WTC11 (cell line): ENCODE measurements at regions not wholly inside any gene's neighbourhood (a gene's known extent, or its start where the extent isn't known, plus 50 kb on each side); places are given as distances from the start of the nearest gene placed in this dataset.

ENCODE experiments used
- ATAC-seq: fragments of 200-7000 bp; cut with Tn5 transposase; 2 replicates; pipeline ENCODE4 v1.10.0; 2021; ENCODE audit warnings: mild to moderate bottlenecking, moderate library complexity
- CTCF ChIA-PET: fragments of 300-600 bp; sonication (Branson Sonifier 250); formaldehyde crosslinking; loops from one replicate; lab custom pipeline; 2021; ENCODE audit warnings: antibody characterized with exemption; lab: Charles Lee
- POLR2A ChIA-PET: fragments of 350-600 bp; sonication (Branson Sonifier 250); formaldehyde crosslinking; loops from one replicate; lab custom pipeline; 2021; ENCODE audit warnings: antibody characterized with exemption; lab: Charles Lee
- DNase-seq: peaks from one replicate; pipeline ENCODE4 v3.0.0; 2021; ENCODE audit warnings: low spot score
- H3K27ac Mint-ChIP-seq: 2 replicates; pipeline ENCODE4 v1.8.0; 2021; ENCODE audit warnings: mixed read lengths
- H3K27me3 Mint-ChIP-seq: 2 replicates; pipeline ENCODE4 v1.8.0; 2021; ENCODE audit warnings: low read depth, mild to moderate bottlenecking, moderate library complexity, mixed read lengths
- H3K36me3 Mint-ChIP-seq: 2 replicates; pipeline ENCODE4 v1.8.0; 2021; ENCODE audit warnings: mixed read lengths
- H3K4me1 Mint-ChIP-seq: 2 replicates; pipeline ENCODE4 v1.8.0; 2022; ENCODE audit warnings: mixed read lengths
- H3K4me3 Mint-ChIP-seq: 2 replicates; pipeline ENCODE4 v1.8.0; 2021; ENCODE audit warnings: mild to moderate bottlenecking, moderate library complexity, mixed read lengths
- H3K9me3 Mint-ChIP-seq: 2 replicates; pipeline ENCODE4 v1.8.0; 2021; ENCODE audit warnings: mixed read lengths
- AFF4 ChIP-seq: sonication (generic); formaldehyde crosslinking; IDR thresholded peaks from 2 replicates; pipeline ENCODE4 v1.8.1; 2023; ENCODE audit warnings: mild to moderate bottlenecking, missing genetic modification reagents, borderline replicate concordance
- CREB1 ChIP-seq: sonication (generic); formaldehyde crosslinking; IDR thresholded peaks from 2 replicates; pipeline ENCODE4 v1.8.0; 2023; ENCODE audit warnings: mild to moderate bottlenecking, missing genetic modification reagents
- CREM ChIP-seq: sonication (generic); formaldehyde crosslinking; IDR thresholded peaks from 2 replicates; pipeline ENCODE4 v1.8.1; 2022; ENCODE audit warnings: mild to moderate bottlenecking, missing genetic modification reagents, moderate library complexity
- FOXP4 ChIP-seq: sonication (generic); formaldehyde crosslinking; IDR thresholded peaks from 2 replicates; pipeline ENCODE4 v1.8.0; 2022; ENCODE audit warnings: mild to moderate bottlenecking, missing genetic modification reagents
- JAZF1 ChIP-seq: fragments of 250-450 bp; sonication (Bioruptor Pico); IDR thresholded peaks from 2 replicates; pipeline ENCODE4 v1.9.0; 2021; ENCODE audit warnings: moderate library complexity, mild to moderate bottlenecking, inconsistent platforms
- MAX ChIP-seq: sonication (generic); formaldehyde crosslinking; IDR thresholded peaks from 2 replicates; pipeline ENCODE4 v1.8.0; 2022; ENCODE audit warnings: mild to moderate bottlenecking, missing genetic modification reagents
- NFYB ChIP-seq: sonication (generic); formaldehyde crosslinking; conservative IDR thresholded peaks from 2 replicates; pipeline ENCODE4 v1.8.0; 2022; ENCODE audit warnings: low read depth, missing genetic modification reagents
- NR2C2 ChIP-seq: sonication (generic); formaldehyde crosslinking; IDR thresholded peaks from 2 replicates; pipeline ENCODE4 v1.8.0; 2022; ENCODE audit warnings: mild to moderate bottlenecking, missing genetic modification reagents
- NR3C1 ChIP-seq: sonication (generic); formaldehyde crosslinking; conservative IDR thresholded peaks from 2 replicates; pipeline ENCODE4 v1.8.1; 2023; ENCODE audit warnings: low read depth, mild to moderate bottlenecking, missing genetic modification reagents
- RELA ChIP-seq: sonication (generic); formaldehyde crosslinking; IDR thresholded peaks from 2 replicates; pipeline ENCODE4 v1.8.1; 2022; ENCODE audit warnings: missing genetic modification reagents, mild to moderate bottlenecking, borderline replicate concordance
- ZBTB21 ChIP-seq: sonication (generic); formaldehyde crosslinking; IDR thresholded peaks from 2 replicates; pipeline ENCODE4 v1.8.1; 2023; ENCODE audit warnings: mild to moderate bottlenecking, missing genetic modification reagents, borderline replicate concordance
- TF ChIP-seq, protein P1 (sequence below): sonication (generic); formaldehyde crosslinking; IDR thresholded peaks from 2 replicates; pipeline ENCODE4 v1.8.1; 2023; ENCODE audit warnings: mild to moderate bottlenecking, missing genetic modification reagents, moderate library complexity
- TF ChIP-seq, protein P2 (sequence below): fragments of 250-450 bp; sonication (Bioruptor Pico); IDR thresholded peaks from 2 replicates; pipeline ENCODE4 v1.8.0; 2021; ENCODE audit warnings: mild to moderate bottlenecking
- TF ChIP-seq, protein P3 (sequence below): fragments of 250-450 bp; sonication (Bioruptor Pico); IDR thresholded peaks from 2 replicates; pipeline ENCODE4 v1.9.0; 2021; ENCODE audit warnings: mild to moderate bottlenecking, borderline replicate concordance
- TF ChIP-seq, protein P4 (sequence below): fragments of 250-450 bp; sonication (Bioruptor Pico); conservative IDR thresholded peaks from 2 replicates; pipeline ENCODE4 v1.9.0; 2021; ENCODE audit warnings: mild to moderate bottlenecking

- POLR2A ChIA-PET: no interaction called here
- peaks cover 20% of the 10 kb centered on the region for H3K9me3 Mint-ChIP-seq
- H3K4me3 Mint-ChIP-seq: no peak overlapping the region
- H3K27ac Mint-ChIP-seq: no peak overlapping the region
- peaks cover 10% of the 10 kb centered on the region for H3K36me3 Mint-ChIP-seq
- TF ChIP-seq FOXP4 (no peak), RELA (CRISPR knock-in tag) (no peak), JAZF1 (CRISPR knock-in tag) (no peak)
- TF ChIP-seq, all 79 proteins: peak for 0
- DNase-seq (no peak), ATAC-seq (no peak)
- CTCF ChIA-PET: no interaction called here
- peaks cover 8% of the 10 kb centered on the region; the same call in 1 of the 2 replicates for H3K4me1 Mint-ChIP-seq
- no peaks in the 10 kb centered on the region for H3K27me3 Mint-ChIP-seq
These were observed 278.7 kb downstream of the RCHY1 start for GRCh38 chr4:75235359-75235951.

DNA sequence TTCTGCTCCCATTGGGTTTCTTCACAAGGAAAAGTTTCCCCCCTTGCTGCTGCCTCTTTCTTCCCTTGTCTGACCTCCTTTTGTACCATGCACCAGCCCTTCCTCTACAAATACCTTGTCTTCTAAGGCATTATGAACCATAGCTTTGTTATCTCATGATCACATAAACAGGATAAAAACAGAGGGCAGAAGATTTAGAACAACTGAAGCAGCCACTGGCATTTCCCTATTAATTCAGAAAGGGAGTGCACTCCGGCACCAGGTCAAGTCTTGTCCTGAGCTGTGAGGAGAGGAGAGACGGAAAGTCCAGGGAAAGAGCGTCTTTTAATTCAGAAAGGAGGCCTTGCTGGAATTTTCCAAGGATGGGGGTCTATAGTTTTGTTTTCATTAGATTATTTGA is 281.7 kb downstream of the RCHY1 start:
- ATAC-seq (no peak), DNase-seq (no peak)
- no peaks in the 10 kb centered on the region for H3K27me3 Mint-ChIP-seq
- H3K9me3 Mint-ChIP-seq: peaks cover 9% of the 10 kb centered on the region
- H3K36me3 Mint-ChIP-seq: peaks cover 5% of the 10 kb centered on the region; the same call in 1 of the 2 replicates
- peaks cover 21% of the 10 kb centered on the region for H3K4me1 Mint-ChIP-seq
- CTCF ChIA-PET: no interaction called here
- TF ChIP-seq MAX (CRISPR knock-in tag) (no peak), CREM (CRISPR knock-in tag) (no peak), NR3C1 (CRISPR knock-in tag) (no peak), ZBTB21 (CRISPR knock-in tag) (no peak), NR2C2 (CRISPR knock-in tag) (no peak)
- TF ChIP-seq, protein P1, sequence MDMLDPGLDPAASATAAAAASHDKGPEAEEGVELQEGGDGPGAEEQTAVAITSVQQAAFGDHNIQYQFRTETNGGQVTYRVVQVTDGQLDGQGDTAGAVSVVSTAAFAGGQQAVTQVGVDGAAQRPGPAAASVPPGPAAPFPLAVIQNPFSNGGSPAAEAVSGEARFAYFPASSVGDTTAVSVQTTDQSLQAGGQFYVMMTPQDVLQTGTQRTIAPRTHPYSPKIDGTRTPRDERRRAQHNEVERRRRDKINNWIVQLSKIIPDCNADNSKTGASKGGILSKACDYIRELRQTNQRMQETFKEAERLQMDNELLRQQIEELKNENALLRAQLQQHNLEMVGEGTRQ (CRISPR knock-in tag): no peak
- TF ChIP-seq, protein P2, sequence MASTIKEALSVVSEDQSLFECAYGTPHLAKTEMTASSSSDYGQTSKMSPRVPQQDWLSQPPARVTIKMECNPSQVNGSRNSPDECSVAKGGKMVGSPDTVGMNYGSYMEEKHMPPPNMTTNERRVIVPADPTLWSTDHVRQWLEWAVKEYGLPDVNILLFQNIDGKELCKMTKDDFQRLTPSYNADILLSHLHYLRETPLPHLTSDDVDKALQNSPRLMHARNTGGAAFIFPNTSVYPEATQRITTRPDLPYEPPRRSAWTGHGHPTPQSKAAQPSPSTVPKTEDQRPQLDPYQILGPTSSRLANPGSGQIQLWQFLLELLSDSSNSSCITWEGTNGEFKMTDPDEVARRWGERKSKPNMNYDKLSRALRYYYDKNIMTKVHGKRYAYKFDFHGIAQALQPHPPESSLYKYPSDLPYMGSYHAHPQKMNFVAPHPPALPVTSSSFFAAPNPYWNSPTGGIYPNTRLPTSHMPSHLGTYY (CRISPR knock-in tag): no peak
- POLR2A ChIA-PET: no interaction called here
- no peak overlapping the region for H3K4me3 Mint-ChIP-seq
- no peak overlapping the region for H3K27ac Mint-ChIP-seq

DNA sequence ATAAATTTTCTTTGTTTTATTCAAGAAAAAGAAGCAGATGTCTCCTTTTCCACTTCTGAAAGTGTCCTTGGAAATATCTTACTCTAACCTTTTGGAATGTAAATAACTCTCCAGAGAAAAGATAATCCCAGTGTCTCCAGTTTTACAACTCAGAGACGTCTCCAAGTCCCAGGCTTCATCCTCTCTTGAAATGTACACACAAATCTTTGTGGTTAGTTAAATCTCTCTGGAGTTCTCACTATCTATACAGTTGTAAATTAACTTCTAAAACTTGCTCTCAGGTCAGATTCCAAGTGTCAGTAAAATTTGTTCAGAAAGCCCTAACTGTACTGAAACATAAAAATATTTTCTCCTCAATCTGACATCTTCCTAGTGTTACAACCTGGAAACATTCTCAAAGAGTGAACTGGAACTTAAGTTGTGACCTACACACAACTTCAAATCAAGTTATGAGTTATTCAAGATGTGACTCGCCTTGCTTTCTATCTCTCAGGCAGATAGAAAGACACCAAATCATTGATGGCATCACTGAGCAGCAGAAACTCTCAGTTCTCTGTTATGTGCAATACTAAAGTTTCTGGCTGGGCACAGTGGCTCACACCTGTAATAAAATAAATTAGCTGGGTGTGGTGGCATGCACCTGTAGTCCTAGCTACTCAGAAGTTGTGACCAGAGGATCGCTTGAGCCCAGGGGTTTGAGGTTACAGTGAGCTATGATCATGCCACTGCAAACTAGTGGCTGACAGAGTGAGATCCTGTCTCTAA is 284.2 kb downstream of the RCHY1 start:
- Mint-ChIP-seq H3K9me3 (peaks cover 20% of the 10 kb centered on the region), H3K4me1 (peaks cover 21% of the 10 kb centered on the region), H3K4me3 (no peak overlapping the region), H3K36me3 (peaks cover 6% of the 10 kb centered on the region; the same call in 1 of the 2 replicates), H3K27ac (no peak overlapping the region), H3K27me3 (no peaks in the 10 kb centered on the region)
- ATAC-seq (no peak), DNase-seq (no peak)
- ChIA-PET POLR2A (no interaction called here), CTCF (no interaction called here)
- TF ChIP-seq AFF4 (no peak), NFYB (no peak), CREB1 (no peak)
- TF ChIP-seq, protein P3, sequence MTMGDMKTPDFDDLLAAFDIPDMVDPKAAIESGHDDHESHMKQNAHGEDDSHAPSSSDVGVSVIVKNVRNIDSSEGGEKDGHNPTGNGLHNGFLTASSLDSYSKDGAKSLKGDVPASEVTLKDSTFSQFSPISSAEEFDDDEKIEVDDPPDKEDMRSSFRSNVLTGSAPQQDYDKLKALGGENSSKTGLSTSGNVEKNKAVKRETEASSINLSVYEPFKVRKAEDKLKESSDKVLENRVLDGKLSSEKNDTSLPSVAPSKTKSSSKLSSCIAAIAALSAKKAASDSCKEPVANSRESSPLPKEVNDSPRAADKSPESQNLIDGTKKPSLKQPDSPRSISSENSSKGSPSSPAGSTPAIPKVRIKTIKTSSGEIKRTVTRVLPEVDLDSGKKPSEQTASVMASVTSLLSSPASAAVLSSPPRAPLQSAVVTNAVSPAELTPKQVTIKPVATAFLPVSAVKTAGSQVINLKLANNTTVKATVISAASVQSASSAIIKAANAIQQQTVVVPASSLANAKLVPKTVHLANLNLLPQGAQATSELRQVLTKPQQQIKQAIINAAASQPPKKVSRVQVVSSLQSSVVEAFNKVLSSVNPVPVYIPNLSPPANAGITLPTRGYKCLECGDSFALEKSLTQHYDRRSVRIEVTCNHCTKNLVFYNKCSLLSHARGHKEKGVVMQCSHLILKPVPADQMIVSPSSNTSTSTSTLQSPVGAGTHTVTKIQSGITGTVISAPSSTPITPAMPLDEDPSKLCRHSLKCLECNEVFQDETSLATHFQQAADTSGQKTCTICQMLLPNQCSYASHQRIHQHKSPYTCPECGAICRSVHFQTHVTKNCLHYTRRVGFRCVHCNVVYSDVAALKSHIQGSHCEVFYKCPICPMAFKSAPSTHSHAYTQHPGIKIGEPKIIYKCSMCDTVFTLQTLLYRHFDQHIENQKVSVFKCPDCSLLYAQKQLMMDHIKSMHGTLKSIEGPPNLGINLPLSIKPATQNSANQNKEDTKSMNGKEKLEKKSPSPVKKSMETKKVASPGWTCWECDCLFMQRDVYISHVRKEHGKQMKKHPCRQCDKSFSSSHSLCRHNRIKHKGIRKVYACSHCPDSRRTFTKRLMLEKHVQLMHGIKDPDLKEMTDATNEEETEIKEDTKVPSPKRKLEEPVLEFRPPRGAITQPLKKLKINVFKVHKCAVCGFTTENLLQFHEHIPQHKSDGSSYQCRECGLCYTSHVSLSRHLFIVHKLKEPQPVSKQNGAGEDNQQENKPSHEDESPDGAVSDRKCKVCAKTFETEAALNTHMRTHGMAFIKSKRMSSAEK (CRISPR knock-in tag): no peak
- TF ChIP-seq, protein P4, sequence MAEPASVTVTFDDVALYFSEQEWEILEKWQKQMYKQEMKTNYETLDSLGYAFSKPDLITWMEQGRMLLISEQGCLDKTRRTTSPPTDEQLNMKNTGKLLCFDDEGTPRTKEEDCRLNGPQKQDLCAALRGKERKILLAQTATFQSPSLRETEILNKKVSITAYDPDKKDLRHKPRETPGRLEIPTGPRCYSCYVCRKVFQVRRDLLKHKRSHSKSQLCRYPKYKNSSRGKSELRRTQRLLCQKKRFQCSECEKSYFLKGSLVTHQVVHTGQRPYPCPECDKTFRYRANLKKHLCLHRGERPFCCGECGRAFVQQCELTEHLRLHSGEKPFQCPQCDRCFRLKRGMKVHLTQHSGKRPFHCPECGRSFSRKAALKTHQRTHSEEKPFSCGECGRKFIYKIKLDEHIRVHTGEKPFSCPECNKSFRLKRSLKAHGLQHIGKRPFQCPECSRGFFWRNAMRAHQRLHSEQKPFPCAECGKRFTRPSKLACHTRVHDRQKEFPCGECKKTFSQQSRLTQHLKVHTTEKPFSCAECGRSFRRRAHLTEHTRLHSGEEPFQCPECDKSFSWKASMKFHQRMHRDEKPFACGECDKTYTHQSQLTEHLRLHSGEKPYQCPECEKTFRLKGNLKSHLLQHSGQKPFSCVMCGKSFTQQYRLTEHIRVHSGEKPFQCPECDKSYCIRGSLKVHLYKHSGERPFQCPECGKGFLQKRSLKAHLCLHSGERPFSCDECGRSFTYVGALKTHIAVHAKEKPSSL (CRISPR knock-in tag): no peak
